Activated CD8-positive, alpha-beta T cell treated with anti-CD3 and anti-CD28 coated beads for 36 hours (primary cell): ENCODE measurements at regions not wholly inside any gene's neighbourhood (a gene's known extent, or its start where the extent isn't known, plus 50 kb on each side); places are given as distances from the start of the nearest gene placed in this dataset.
"Not testable (repeated sequence)": the region's sequence is repeated elsewhere in the genome, so short reads cannot be mapped to it uniquely, and the experiment has no call there.

Experiments
- ATAC-seq: fragments of 200-7000 bp; cut with Tn5 transposase; one replicate; pipeline ENCODE4 v1.10.0; 2021; ENCODE audit warnings: mild to moderate bottlenecking, moderate library complexity
- CTCF ChIA-PET: fragments of 350-600 bp; sonication (Branson Sonifier 250); formaldehyde crosslinking; loops from one replicate; lab custom pipeline; 2021; ENCODE audit warnings: antibody characterized with exemption; lab: Charles Lee
- POLR2A ChIA-PET: fragments of 350-600 bp; sonication (Branson Sonifier 250); formaldehyde crosslinking; loops from one replicate; lab custom pipeline; 2021; ENCODE audit warnings: antibody characterized with exemption; lab: Charles Lee
- DNase-seq: peaks from one replicate; pipeline ENCODE4 v3.0.0-alpha.2; 2020
- H3K27ac Mint-ChIP-seq: one replicate; pipeline ENCODE4 v1.8.0; 2021; ENCODE audit warnings: mild to moderate bottlenecking, mixed read lengths
- H3K27me3 Mint-ChIP-seq: one replicate; pipeline ENCODE4 v1.8.0; 2021; ENCODE audit warnings: mixed read lengths
- H3K36me3 Mint-ChIP-seq: one replicate; pipeline ENCODE4 v1.8.0; 2021; ENCODE audit warnings: low read depth, mixed read lengths
- H3K4me1 Mint-ChIP-seq: one replicate; pipeline ENCODE4 v1.8.0; 2021; ENCODE audit warnings: low read depth, mixed read lengths
- H3K4me3 Mint-ChIP-seq: one replicate; pipeline ENCODE4 v1.8.0; 2021; ENCODE audit warnings: mild to moderate bottlenecking, moderate library complexity, mixed read lengths
- H3K9me3 Mint-ChIP-seq: one replicate; pipeline ENCODE4 v1.8.0; 2021; ENCODE audit warnings: mixed read lengths
- intact Hi-C: fragments of 100-400 bp; cut with micrococcal nuclease; formaldehyde crosslinking; loops from one replicate; pipeline ENCODE4 v1.10.0; 2022
- TF ChIP-seq, protein P1 (sequence below): fragments of 200-600 bp; IDR thresholded peaks from one replicate; pipeline ENCODE4 v1.8.0; 2022; ENCODE audit warnings: antibody characterized with exemption, mild to moderate bottlenecking

DNA sequence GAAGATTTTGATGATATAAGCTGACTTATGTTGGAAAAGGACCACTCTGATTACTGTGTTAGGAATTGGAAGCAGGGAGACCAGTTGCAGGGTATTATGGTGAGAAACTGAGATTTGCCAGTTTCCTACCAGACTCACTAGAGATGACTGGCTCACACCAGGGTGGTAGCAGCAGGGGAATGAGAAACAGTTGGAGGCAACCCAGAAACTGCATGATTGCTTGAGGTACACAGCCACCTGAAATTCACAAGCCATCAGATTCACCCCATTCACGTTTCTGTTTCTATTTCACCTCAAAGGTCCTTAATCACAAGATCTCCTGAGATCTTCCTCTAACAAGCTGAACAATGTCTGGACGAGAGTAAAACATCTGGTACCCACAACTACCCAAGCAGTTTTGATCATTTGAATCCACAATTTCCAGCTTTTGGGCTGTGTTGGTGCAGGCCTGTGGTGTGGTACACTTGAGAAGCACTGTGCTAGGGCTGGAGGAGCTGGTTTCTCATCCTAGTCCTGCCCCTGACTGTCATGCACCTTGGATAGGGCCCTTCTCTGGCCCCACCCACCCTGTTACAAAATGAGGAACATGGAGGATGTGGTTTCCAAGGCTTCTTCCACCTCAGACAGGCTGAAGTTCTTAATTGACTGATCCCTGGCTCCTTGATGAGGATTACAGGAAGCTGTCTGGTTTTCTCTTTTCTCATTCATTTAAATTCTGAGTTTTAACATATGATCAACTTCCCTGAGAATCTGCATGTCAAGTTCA is 233.4 kb downstream of the INSC start:
- H3K4me3 Mint-ChIP-seq = no peak overlapping the region
- H3K27ac Mint-ChIP-seq = no peak overlapping the region

GRCh38 chr11:15349413-15349812 is 234.7 kb downstream of the INSC start:
- H3K4me1 Mint-ChIP-seq = no peaks in the 10 kb centered on the region
- no peak overlapping the region for H3K27ac Mint-ChIP-seq
- no peaks in the 10 kb centered on the region for H3K36me3 Mint-ChIP-seq
- H3K9me3 Mint-ChIP-seq = no peaks in the 10 kb centered on the region
- TF ChIP-seq, protein P1, sequence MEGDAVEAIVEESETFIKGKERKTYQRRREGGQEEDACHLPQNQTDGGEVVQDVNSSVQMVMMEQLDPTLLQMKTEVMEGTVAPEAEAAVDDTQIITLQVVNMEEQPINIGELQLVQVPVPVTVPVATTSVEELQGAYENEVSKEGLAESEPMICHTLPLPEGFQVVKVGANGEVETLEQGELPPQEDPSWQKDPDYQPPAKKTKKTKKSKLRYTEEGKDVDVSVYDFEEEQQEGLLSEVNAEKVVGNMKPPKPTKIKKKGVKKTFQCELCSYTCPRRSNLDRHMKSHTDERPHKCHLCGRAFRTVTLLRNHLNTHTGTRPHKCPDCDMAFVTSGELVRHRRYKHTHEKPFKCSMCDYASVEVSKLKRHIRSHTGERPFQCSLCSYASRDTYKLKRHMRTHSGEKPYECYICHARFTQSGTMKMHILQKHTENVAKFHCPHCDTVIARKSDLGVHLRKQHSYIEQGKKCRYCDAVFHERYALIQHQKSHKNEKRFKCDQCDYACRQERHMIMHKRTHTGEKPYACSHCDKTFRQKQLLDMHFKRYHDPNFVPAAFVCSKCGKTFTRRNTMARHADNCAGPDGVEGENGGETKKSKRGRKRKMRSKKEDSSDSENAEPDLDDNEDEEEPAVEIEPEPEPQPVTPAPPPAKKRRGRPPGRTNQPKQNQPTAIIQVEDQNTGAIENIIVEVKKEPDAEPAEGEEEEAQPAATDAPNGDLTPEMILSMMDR = no peak
- ATAC-seq (no peak), DNase-seq (no peak)
- H3K4me3 Mint-ChIP-seq = no peak overlapping the region
- H3K27me3 Mint-ChIP-seq = peaks cover 1% of the 10 kb centered on the region
- CTCF ChIA-PET = interaction anchor here (1.4 kb wide), 1 partner anchor 16 kb away, joined by 3 read pairs; no protein-coding TSS in a partner anchor
- POLR2A ChIA-PET = no interaction called here
- intact Hi-C loops = no loop called here

More for the DNA sequence above, 233.4 kb downstream of the INSC start:
- TF ChIP-seq, protein P1 = no peak
- Mint-ChIP-seq H3K4me1 (no peaks in the 10 kb centered on the region), H3K36me3 (no peaks in the 10 kb centered on the region), H3K9me3 (no peaks in the 10 kb centered on the region), H3K27me3 (peaks cover 1% of the 10 kb centered on the region)
- intact Hi-C loops = no loop called here
- ChIA-PET CTCF (interaction anchor here (1.4 kb wide), 1 partner anchor 15 kb away, joined by 3 read pairs; no protein-coding TSS in a partner anchor), POLR2A (no interaction called here)
- no peak for ATAC-seq
- DNase-seq = no peak

- no peak for ATAC-seq
- CTCF ChIA-PET = no interaction called here
Measured at GRCh38 chr11:15361316-15361715, 246.6 kb downstream of the INSC start.

DNA sequence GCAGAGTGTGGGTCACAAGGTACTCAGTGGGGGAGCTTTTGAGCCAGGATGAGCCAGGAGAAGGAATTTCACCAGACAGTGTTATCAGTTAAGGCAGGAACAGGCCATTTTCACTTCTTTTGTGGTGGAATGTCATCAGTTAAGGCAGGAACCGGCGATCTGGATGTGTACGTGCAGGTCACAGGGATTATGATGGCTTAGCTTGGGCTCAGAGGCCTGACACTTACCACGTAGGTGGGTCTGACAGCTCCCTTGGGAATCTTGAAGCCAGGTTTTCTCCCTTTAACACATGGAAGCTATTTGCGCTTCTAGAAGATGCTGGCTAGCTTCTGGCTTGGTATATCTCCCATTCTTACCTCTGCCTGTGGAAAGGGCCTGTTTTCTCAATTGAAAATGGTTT is 250.6 kb downstream of the INSC start:
- CTCF ChIA-PET, POLR2A ChIA-PET: not testable (repeated sequence)

More at GRCh38 chr11:15361316-15361715, 246.6 kb downstream of the INSC start:
- TF ChIP-seq, protein P1 = no peak
- Mint-ChIP-seq H3K9me3 (no peaks in the 10 kb centered on the region), H3K36me3 (no peaks in the 10 kb centered on the region), H3K27ac (no peak overlapping the region), H3K4me1 (no peaks in the 10 kb centered on the region), H3K27me3 (peaks cover 2% of the 10 kb centered on the region), H3K4me3 (no peak overlapping the region)
- intact Hi-C loops = no loop called here
- POLR2A ChIA-PET = no interaction called here
- DNase-seq = no peak

GRCh38 chr11:15367695-15368094 is 253.0 kb downstream of the INSC start:
- Mint-ChIP-seq H3K27ac (no peak overlapping the region), H3K9me3 (no peaks in the 10 kb centered on the region), H3K4me1 (no peaks in the 10 kb centered on the region), H3K27me3 (peaks cover 6% of the 10 kb centered on the region), H3K4me3 (no peak overlapping the region), H3K36me3 (no peaks in the 10 kb centered on the region)
- DNase-seq = no peak
- ChIA-PET CTCF (no interaction called here), POLR2A (no interaction called here)
- no peak for ATAC-seq
- intact Hi-C loops = no loop called here
- TF ChIP-seq, protein P1 = no peak

More for the DNA sequence above, 250.6 kb downstream of the INSC start:
- H3K9me3 Mint-ChIP-seq, H3K4me1 Mint-ChIP-seq, H3K4me3 Mint-ChIP-seq, ATAC-seq, H3K27me3 Mint-ChIP-seq, H3K36me3 Mint-ChIP-seq, intact Hi-C loops, H3K27ac Mint-ChIP-seq, DNase-seq: not testable (repeated sequence)
